ENCODE measurements at regions not wholly inside any gene's neighbourhood (a gene's known extent, or its start where the extent isn't known, plus 50 kb on each side); places are given as distances from the start of the nearest gene placed in this dataset.

DNA sequence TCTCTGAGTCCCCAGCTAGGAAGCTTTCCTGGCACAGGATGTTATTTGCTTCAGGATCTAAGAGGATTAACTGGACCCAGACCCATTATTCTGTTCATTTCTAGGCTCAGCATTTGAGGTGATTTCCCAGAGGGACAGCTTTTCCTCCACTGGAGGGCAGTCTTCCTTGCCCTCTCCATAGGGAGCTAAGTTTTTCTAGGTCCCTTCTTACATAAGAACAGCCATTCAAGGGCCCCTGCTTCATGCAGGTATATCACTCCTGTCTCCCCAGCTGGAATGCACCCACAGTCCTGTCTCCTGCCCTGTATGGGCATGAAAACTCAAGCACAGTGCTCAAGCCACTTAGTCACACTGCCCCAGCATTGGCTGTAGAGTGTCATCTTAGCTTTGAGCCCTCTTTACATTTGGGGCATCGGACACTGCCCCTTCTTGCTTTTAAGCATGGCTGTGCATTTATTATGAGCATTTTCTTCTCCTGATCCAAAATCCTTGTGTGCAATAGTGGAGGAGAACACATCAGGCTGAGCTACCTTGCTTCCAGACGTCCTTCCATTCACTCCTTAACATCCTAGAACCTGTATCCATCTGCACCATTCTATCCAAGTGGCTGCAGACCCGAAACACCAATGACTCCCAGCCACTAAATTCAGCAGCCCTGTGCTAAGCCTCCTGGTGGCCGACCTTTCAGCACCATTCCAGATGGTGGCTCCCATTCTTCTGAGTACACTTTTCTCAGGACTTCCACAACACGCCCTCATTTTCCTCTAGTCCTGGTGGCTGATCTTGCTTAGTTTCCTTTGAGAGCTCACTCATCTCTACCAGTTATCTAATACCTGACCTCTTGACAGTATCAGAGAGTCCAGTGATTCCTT lies 80.0 kb downstream of the COPS8 start:
- ATAC-seq (ENCODE audit: poor library complexity) (no peak), DNase-seq (no peak)
- intact Hi-C loops (cut with DNase I) = loop anchor here (10.0 kb wide), 1 partner anchor 159 kb away; no protein-coding TSS in a partner anchor

DNA sequence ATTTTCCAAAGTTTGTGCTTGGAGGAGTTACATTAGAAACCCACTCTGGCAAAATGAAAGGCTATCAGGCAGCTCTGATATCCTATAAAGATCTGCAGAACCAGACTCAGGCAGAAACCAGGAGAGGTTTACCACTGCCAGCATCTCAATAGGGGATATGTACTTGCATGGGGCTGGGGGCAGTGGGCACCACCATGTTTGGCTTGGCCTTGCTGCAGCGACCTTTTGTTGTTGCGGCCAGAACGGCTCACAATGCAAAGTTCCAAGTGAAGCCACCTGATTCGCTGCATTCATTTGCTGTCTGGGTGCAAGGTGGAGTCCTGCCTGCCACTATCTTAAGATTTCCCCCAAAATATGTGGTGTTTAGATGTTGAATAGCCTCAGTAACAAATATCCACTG lies 81.3 kb downstream of the COPS8 start:
- ATAC-seq (ENCODE audit: poor library complexity) = no peak

DNA sequence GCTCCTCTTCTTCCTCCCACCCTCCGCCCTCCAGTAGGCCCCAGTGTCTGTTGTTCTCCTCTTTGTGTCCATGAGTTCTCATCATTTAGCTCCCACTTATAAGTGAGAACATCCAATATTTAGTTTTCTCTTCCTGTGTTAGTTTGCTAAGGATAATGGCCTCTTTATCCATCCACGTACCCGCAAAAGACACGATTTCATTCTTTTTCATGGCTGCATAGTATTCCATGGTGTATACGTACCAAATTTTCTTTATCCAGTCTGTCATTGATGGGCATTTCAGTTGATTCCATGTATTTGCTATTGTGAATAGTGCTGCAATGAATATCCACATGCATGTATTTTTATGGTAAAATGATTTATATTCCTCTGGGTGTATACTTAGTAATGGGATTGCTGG lies 82.2 kb downstream of the COPS8 start:
- no peak for DNase-seq
- intact Hi-C loops (cut with DNase I) = loop anchor here (10.0 kb wide), 1 partner anchor 157 kb away; no protein-coding TSS in a partner anchor
- ATAC-seq (ENCODE audit: poor library complexity) = no peak

More for the DNA sequence above, 81.3 kb downstream of the COPS8 start:
- intact Hi-C loops (cut with DNase I) = loop anchor here (10.0 kb wide), 1 partner anchor 158 kb away; no protein-coding TSS in a partner anchor
- no peak for DNase-seq

DNA sequence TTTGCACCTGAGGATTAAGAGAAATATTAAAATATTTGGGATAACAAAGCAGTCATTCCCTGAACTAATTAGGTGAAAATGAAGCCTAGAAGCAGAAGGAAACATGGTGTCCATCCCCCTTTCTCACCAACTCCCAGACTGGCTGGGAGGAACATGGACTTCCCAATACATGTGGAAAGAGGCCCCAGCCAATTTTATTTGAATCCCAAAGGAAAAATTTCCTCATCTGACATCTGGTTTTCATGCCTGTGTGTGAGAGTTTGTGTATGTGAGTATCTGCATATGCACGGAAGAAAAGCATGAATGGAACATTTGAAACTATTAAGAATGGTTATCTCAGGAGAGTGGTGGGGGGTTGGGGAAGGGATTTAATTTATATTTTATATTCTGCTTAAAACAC lies 84.3 kb downstream of the COPS8 start:
- ATAC-seq (ENCODE audit: poor library complexity) (peak; percentile 70), DNase-seq (no peak)
- intact Hi-C loops (cut with DNase I) = no loop called here

DNA sequence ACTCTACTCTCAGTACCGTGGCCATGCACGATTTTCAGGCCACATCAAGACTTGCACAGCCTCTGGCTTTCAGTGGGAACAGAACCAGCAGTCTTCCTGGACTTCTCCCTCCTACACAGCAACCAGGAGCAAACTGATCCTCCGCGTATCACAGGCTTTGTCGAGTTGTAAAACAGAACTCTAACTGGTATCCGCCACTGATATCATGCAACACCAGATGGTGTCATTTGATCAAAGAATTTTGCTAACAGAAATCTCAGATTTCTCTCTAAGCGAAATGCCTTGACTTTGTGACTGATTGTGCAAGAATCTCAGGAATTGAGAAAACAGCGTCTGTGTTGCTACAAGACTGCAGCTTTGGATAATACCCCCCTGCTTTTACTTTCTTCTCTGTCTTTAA lies 85.7 kb downstream of the COPS8 start:
- no peak for DNase-seq
- peak; percentile 85 for ATAC-seq (ENCODE audit: poor library complexity)
- intact Hi-C loops (cut with DNase I) = no loop called here

DNA sequence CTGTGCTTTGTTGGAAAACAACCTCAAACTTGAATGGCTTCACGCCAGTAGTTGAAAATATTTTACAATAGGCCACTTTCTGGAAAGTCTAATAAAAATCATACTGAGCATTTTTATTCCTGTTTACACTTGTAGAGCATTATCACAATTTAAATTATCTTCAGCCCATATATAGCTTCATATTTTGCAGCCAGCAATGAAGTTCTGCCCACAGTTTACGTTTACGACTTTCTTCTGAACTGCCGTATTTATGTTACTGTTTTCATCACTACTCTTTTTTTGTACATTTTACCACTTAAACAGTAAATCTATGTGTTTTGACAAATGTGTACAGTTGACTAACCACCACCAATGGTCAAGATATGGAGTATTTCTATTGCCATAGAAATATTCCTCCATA lies 86.2 kb downstream of the COPS8 start:
- no peak for DNase-seq
- intact Hi-C loops (cut with DNase I) = no loop called here
- no peak for ATAC-seq (ENCODE audit: poor library complexity)

DNA sequence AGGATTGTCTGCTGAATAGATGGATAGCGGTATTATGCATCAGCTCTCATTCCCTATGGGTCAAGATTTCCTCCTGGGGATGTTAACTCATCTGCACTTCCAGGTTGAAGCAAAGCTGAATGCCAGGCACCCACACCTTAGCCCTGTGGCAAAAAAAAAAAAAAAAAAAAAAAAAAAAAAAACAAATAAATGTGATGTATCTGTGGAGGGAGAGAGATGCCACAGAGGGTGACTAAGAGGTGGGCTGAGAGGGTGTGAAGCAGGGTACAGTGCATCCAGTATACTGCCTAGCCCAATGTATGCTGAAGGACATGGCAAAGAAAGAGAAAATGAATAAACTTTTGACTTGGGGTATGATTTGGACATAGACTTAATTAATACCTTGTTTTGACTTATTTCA lies 91.4 kb downstream of the COPS8 start:
- DNase-seq (no peak), ATAC-seq (ENCODE audit: poor library complexity) (no peak)
- intact Hi-C loops (cut with DNase I) = no loop called here

DNA sequence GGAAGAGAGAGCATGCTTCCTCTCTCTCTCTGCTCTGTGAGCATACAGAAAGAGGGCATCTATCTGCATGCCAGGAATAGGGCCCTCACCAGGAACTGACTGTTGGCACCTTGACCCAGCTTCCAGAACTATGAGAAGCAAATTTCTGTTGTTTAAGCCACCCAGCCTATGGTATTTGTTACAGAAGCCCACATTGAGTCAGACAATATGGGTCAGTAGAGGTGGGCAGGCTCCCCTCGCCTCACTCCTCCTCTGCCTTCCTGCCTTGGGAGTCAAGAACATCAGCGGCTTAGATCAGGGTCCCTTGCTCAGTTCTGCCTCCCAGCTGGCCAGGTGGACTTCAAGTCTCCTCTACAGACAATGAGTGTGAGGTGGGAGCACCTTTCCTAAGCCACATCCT lies 92.3 kb downstream of the COPS8 start:
- no peak for DNase-seq
- ATAC-seq (ENCODE audit: poor library complexity) = no peak
- intact Hi-C loops (cut with DNase I) = no loop called here

DNA sequence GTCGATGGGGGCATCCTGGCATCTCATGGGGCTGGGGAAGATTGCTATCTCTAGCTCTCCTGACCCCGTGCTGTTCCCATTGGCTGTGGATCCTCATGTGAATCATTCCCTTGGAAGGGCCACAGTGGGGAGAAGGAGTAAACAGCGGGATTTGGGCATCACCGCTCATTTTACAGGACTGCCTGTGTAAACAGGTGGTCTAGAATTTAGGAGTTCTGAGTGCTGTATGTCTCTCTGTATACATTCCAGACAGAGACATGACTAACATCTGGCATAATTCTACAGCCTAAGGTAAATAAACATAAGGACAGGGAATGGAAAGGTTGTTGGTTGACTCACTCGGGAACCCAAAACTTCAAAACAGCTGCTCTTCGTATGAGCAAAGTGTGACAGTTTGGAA lies 92.7 kb downstream of the COPS8 start:
- ATAC-seq (ENCODE audit: poor library complexity) = no peak
- intact Hi-C loops (cut with DNase I) = no loop called here
- no peak for DNase-seq

DNA sequence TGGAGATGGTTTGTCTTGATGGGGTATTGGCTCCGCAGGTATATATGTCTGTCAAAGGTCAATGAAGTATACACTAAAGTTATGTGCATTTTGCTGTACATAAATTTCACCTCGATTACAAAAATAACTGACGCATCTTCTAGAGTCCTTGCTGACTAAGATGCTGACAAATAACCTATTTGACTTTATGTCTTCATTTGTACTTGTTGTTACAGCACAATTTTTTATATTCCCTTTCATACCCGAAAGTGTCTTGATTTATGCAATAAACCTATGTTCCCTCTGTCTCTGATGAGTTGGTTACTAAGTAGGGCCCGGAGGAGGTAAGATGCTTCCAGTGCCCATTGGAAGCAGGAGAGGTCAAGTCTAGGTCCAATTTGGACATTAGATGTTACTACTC lies 93.5 kb downstream of the COPS8 start:
- DNase-seq = no peak
- ATAC-seq (ENCODE audit: poor library complexity) = no peak
- intact Hi-C loops (cut with DNase I) = no loop called here

DNA sequence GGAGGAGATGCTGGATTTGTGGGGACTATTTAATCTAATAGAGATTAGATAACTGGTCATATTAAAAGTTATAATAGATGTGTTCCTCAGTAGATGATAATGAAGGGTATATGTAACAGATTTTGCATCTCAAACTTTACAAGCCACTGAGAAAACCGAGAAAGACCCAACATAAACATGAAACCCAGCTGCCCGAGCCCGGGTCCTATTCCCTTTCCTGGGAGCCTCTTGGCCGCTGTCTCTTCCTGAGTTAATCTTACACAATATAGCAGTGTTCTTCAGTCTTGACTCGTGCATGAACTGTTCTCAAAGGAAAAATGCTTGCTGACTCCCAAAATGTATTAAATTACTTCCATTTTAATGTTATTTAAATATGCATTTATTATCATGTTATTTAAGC lies 94.5 kb downstream of the COPS8 start:
- peak; percentile 66 for ATAC-seq (ENCODE audit: poor library complexity)
- no peak for DNase-seq
- intact Hi-C loops (cut with DNase I) = no loop called here

DNA sequence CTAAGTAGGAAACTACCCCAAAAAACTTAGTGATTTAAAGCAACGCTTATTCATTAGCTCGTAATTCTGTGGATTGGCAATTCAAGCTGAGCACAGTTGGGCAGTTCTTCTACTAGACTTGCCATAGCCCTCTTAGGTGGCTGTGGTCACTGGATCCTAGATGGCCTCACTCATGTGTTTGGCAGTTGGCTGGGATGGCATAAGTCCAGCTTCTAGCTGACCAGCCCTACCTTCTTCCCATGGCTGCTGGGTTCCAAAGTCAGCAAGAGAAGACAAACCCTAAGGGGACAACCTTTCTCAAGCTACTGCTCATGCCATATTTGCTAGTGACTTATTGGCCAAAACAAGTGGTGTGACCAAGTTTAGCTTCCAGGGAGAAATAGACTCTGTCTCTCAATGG lies 95.3 kb downstream of the COPS8 start:
- intact Hi-C loops (cut with DNase I) = no loop called here
- peak; percentile 46 for ATAC-seq (ENCODE audit: poor library complexity)
- DNase-seq = no peak

DNA sequence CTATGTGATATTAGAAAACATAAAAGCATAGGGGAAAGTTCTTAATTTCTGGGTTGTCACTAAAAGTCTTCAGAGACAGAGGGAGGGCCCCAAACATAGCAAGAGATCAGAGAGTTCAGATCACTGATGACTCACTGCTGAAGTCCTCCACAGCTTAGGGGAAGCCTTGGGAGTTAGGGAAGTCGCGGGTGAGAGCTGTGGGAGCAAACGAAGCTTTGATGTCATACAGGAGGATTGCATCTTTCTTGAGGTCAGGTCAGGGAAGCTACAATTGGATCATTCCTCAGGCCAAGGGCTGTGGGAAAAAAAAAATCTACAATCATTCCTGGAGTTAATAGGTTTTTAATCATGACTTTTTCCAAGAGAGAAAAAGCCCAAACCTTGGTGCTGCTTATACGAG lies 96.2 kb downstream of the COPS8 start:
- DNase-seq (no peak), ATAC-seq (ENCODE audit: poor library complexity) (peak; percentile 49)
- intact Hi-C loops (cut with DNase I) = no loop called here

DNA sequence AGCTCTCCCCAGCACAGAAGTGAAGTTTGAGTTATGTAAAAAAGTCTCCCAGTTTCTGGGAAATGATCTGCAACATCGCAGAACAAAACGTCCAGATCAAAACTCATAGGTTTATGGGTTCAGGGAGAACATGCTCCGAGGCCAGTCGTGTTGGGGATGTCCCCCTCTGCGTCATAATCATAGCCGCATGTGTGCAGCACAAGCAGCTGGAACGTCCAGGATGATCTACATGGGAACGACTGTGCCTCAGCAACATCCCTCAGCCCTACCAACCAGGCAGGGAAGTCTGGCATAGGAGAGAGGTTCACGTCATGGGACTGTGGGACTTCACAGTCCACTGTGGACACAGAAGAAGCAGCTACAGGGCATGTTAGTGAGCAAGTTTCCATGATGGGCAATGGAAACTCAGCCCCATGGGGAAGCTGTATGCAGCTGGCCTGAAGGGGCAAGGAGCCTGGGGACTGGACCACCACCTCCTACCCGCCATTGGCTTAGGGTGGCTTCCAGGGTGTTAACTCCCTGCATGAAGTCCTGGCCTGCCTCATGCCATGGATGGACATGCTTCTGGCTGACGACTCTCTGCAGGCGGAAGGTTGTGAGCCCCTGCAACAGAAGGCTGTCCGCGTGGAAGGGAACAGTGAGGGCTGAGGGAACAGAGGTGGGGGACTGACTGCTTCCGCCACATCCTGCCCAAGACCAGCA lies 96.9 kb downstream of the COPS8 start:
- DNase-seq (no peak), ATAC-seq (ENCODE audit: poor library complexity) (peak; percentile 55)
- intact Hi-C loops (cut with DNase I) = no loop called here

DNA sequence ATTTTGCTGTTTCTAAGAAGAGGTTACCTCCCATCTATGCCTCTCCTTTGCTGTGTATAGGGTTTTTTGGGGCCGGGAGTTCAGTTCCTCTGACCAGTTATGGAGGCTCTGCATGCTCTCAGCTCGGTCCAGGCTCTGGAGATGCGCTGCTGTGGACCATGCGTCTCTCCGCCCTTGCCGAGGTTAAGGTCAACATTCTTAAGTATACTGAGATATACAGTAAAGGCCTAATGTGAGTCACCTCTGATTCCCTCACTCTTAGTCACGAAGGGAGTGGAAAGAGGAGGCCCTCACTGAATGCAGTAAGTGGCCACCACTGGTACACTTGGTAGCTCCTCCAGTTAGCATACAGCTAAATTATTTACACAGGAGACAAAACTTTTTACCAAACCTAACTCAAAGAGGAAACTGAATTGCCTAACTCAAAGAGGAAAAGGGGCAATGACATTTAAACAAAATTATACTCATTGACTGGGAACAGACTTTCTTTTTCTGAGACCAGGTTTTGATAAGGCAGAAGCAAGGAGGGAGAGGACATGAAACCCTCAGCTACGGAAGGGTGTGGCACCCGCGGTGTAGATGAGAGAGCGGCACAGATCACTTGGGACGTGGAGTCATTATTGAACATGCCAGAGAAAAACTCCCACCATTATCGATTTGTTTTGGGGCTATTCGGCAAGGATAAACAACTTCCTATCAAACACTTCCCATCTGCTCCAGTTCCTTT lies 98.7 kb downstream of the COPS8 start:
- ATAC-seq (ENCODE audit: poor library complexity) (no peak), DNase-seq (no peak)
- intact Hi-C loops (cut with DNase I) = no loop called here

DNA sequence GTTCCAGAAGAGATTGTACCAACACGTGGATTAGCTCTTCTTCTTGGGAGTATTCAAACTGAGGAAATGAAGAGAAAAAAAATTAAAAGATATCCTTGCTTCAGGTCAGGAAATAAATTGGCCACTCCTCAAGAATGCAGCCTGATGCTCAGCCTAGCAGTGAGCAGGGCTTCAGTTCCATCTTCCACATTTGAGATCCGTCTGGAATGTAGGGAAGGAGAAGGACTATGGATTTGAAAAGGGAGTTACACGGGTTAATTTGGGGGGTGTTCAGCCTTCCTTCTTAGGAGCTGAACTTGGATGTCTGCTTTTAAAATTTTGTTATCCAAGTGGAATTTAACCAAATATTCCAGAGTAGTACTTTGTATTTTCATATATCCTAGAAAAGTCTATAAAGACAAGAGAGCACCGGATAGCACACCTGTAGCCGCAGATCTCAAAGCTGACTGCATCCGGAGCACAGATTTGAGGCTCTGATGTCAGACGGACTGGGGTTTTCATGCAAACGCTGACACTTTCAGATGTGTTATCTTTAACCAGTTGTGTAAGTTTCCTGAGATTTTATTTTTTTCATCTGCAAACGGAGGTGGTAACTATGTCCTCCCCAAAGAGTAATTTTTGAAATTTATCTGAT lies 99.3 kb downstream of the COPS8 start:
- intact Hi-C loops (cut with DNase I) = no loop called here
- no peak for ATAC-seq (ENCODE audit: poor library complexity)
- no peak for DNase-seq

DNA sequence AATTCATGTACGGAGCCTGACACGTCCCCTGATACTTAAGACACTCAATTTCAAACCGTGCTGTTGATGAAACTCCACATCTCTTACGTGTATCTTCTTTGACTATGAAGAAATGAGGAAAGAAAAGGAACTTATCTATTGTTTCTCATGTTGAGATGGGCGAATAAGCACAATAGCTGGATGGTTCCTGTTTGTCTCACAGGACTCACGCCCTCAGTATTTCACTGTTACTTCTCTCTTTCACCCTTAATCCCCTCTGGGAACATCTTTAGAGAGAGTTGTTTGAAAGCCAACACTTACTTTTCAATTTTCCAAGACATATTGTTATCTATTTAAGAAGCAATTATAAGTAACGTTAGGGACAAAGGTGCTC lies 99.8 kb downstream of the COPS8 start:
- DNase-seq (no peak), ATAC-seq (ENCODE audit: poor library complexity) (no peak)
- intact Hi-C loops (cut with DNase I) = no loop called here

DNA sequence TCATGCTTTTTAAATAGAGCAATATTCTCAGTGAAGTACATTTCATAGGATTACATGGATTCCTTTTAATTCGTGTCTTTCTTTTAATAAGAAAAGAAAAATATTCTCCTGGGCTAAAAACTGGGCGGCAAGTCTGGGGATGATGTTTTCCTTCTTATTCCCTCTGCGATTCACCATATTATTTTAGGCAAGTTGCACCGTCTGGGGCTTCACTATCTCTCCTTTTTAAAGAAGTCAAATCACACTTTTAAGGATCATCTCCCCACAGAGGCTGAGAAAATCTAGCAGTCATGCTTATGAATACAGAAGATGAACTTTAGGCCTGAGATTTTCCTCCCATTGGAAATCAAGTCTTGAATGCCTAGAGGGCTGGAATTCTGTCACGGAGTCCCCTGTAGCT lies 104.1 kb downstream of the COPS8 start:
- ATAC-seq (ENCODE audit: poor library complexity) = no peak
- no peak for DNase-seq
- intact Hi-C loops (cut with DNase I) = no loop called here

Data from Right ventricle myocardium superior (tissue), 1 donor.